Endothelial cell of umbilical vein (primary cell): ENCODE measurements at regions not wholly inside any gene's neighbourhood (a gene's known extent, or its start where the extent isn't known, plus 50 kb on each side); places are given as distances from the start of the nearest gene placed in this dataset.

ENCODE experiments used
- BruUV-seq: library from RNA; stranded (reverse); fragments of 400-500 nt; replicated peaks from 2 replicates; lab custom pipeline; 2021; lab: Mats Ljungman, UMichigan
- CTCF ChIA-PET: fragments of 300-600, 350-600 bp; sonication (Branson Sonifier 250); formaldehyde crosslinking; loops from one replicate; lab custom pipeline; 2021; ENCODE audit warnings: antibody characterized with exemption, inconsistent platforms; lab: Charles Lee
- POLR2A ChIA-PET: fragments of 300-600, 350-600 bp; sonication (Branson Sonifier 250); formaldehyde crosslinking; loops from one replicate; lab custom pipeline; 2021; ENCODE audit warnings: antibody characterized with exemption, inconsistent platforms; lab: Charles Lee
- DNase-seq: peaks from one replicate; pipeline ENCODE4 v3.0.0-alpha.2; 2011; ENCODE audit warnings: low read depth, low spot score
- FAIRE-seq: peaks from 2 replicates; lab custom pipeline; 2011; peaks lifted over from hg19 to GRCh38; lab: Jason Lieb, UNC
- H2AFZ ChIP-seq: 2 replicates; pipeline ENCODE4 v1.6.0; 2012; ENCODE audit warnings: low read depth, low read length, control low read depth, inconsistent platforms
- H3K27ac ChIP-seq: 2 replicates; pipeline ENCODE4 v1.5.1; 2011; ENCODE audit warnings: low read depth, mild to moderate bottlenecking, control low read depth, low read length, moderate library complexity; ENCODE audit not compliant: insufficient read depth
- H3K27me3 ChIP-seq, 2 experiments: 2 replicates each; pipeline versions ENCODE4 v1.6.0 to v1.6.1; 2011; ENCODE audit warnings: low read length in 2 of 2, mixed read lengths in 1 of 2; ENCODE audit not compliant: control insufficient read depth in 2 of 2, insufficient read depth in 2 of 2
- H3K36me3 ChIP-seq, 2 experiments: 2 replicates in 1 of 2; 3 replicates in 1 of 2; pipeline ENCODE4 v1.5.1; 2011; ENCODE audit warnings: low read length in 2 of 2, mild to moderate bottlenecking in 1 of 2, moderate library complexity in 1 of 2; ENCODE audit not compliant: control insufficient read depth in 2 of 2, insufficient read depth in 2 of 2; ENCODE audit errors: extremely low read depth in 1 of 2
- H3K4me1 ChIP-seq: 3 replicates; pipeline ENCODE4 v1.5.1; 2011; ENCODE audit warnings: mild to moderate bottlenecking, low read length; ENCODE audit not compliant: control insufficient read depth, insufficient read depth; ENCODE audit errors: extremely low read depth
- H3K4me2 ChIP-seq: 2 replicates; pipeline ENCODE4 v1.6.1; 2011; ENCODE audit warnings: low read length, control low read depth, mixed read lengths; ENCODE audit not compliant: insufficient read depth
- H3K4me3 ChIP-seq, 3 experiments: fragments of 200-600 bp in 1 of 3; sonication (generic), shearing (Covaris generic) in 1 of 3; replicated peaks in 1 of 3; 2 replicates each; pipeline ENCODE4 v1.5.1; 2011 to 2016; ENCODE audit warnings: control low read depth in 3 of 3, low read length in 3 of 3, mild to moderate bottlenecking in 2 of 3, inconsistent platforms in 1 of 3, low read depth in 1 of 3, moderate library complexity in 1 of 3; ENCODE audit not compliant: insufficient read depth in 1 of 3
- H3K79me2 ChIP-seq: 2 replicates; pipeline ENCODE4 v1.6.0; 2012; ENCODE audit warnings: low read length, inconsistent platforms; ENCODE audit not compliant: control insufficient read depth, insufficient read depth
- H3K9ac ChIP-seq: replicated peaks from 2 replicates; pipeline ENCODE3; 2011; ENCODE audit warnings: low read length, control low read depth; ENCODE audit not compliant: insufficient read depth; ENCODE audit errors: extremely low read depth
- H3K9me1 ChIP-seq: replicated peaks from 3 replicates; pipeline ENCODE4 v1.6.0; 2011; ENCODE audit warnings: mild to moderate bottlenecking, low read length; ENCODE audit not compliant: control insufficient read depth, insufficient read depth; ENCODE audit errors: extremely low read depth
- H3K9me3 ChIP-seq: replicated peaks from 2 replicates; pipeline ENCODE4 v1.5.1; 2012; ENCODE audit warnings: low read length, inconsistent platforms; ENCODE audit not compliant: control insufficient read depth, insufficient read depth
- H4K20me1 ChIP-seq: replicated peaks from 2 replicates; pipeline ENCODE3; 2011; ENCODE audit warnings: mild to moderate bottlenecking, low read length; ENCODE audit not compliant: control insufficient read depth, insufficient read depth; ENCODE audit errors: extremely low read depth
- CTCF ChIP-seq, 2 donors: IDR thresholded peaks; 1 replicate in 1 of 2; 2 replicates in 1 of 2; pipeline ENCODE4 v1.5.1; 2011; ENCODE audit warnings: low read length in 2 of 2, mild to moderate bottlenecking in 2 of 2, moderate library complexity in 2 of 2, control low read depth in 1 of 2, inconsistent platforms in 1 of 2, low read depth in 1 of 2; ENCODE audit not compliant: insufficient read depth in 1 of 2; ENCODE audit errors: extremely low read depth in 1 of 2
- EZH2 ChIP-seq: IDR thresholded peaks from 2 replicates; pipeline ENCODE4 v1.6.1; 2012; ENCODE audit warnings: borderline replicate concordance, low read depth, mild to moderate bottlenecking, moderate library complexity, low read length, inconsistent platforms; ENCODE audit not compliant: severe bottlenecking
- FOS ChIP-seq: IDR thresholded peaks from 2 replicates; pipeline ENCODE4 v1.6.1; 2011; ENCODE audit warnings: mild to moderate bottlenecking, low read length, moderate library complexity, borderline replicate concordance; ENCODE audit not compliant: insufficient read depth
- GATA2 ChIP-seq: IDR thresholded peaks from 2 replicates; pipeline ENCODE4 v1.7.0; 2011; ENCODE audit warnings: low read depth, mild to moderate bottlenecking, moderate library complexity, mixed read lengths, low read length; ENCODE audit not compliant: insufficient read length, insufficient read depth
- JUN ChIP-seq: IDR thresholded peaks from 2 replicates; pipeline ENCODE4 v1.6.1; 2011; ENCODE audit warnings: borderline replicate concordance, low read depth; ENCODE audit not compliant: insufficient read length, insufficient read depth
- MAX ChIP-seq: IDR thresholded peaks from 2 replicates; pipeline ENCODE4 v1.6.1; 2011; ENCODE audit not compliant: insufficient read depth, insufficient read length
- MYC ChIP-seq: IDR thresholded peaks from one replicate; pipeline ENCODE4 v1.6.1; 2011; ENCODE audit warnings: mild to moderate bottlenecking, low read depth, low read length
- POLR2AphosphoS5 ChIP-seq: IDR thresholded peaks from 2 replicates; pipeline ENCODE4 v1.6.1; 2012; ENCODE audit warnings: low read depth, mild to moderate bottlenecking, control low read depth, low read length, moderate library complexity; ENCODE audit not compliant: insufficient read depth
- dilution Hi-C: fragments of 300-500 bp; cut with MboI; formaldehyde crosslinking; loops from one replicate; pipeline ENCODE4 v1.15.0; 2019; ENCODE audit warnings: low sequenced_read_pairs; ENCODE audit not compliant: extremely low pct_ligation_motif_present
- intact Hi-C: fragments of 100-400 bp; cut with micrococcal nuclease; formaldehyde crosslinking; loops from one replicate; pipeline ENCODE4 v1.10.0; 2022

- Histone ChIP-seq H3K79me2 (no peaks in the 10 kb centered on the region), H3K9ac (no peak overlapping the region), H2AFZ (no peak overlapping the region), H3K27ac (no peak overlapping the region), H4K20me1 (no peaks in the 10 kb centered on the region), H3K4me2 (no peak overlapping the region), H3K9me1 (no peaks in the 10 kb centered on the region), H3K4me3 (no peak overlapping the region), H3K9me3 (peaks cover 5% of the 10 kb centered on the region), H3K4me1 (no peaks in the 10 kb centered on the region), H3K36me3 (no peaks in the 10 kb centered on the region), H3K27me3 (no peaks in the 10 kb centered on the region)
- DNase-seq (no peak), FAIRE-seq (no peak)
- no TSS peak for BruUV-seq
- TF ChIP-seq CTCF (IDR thresholded peaks at IDR 0.05; ENCODE audit: extremely low read depth in 1 of 2, insufficient read depth in 1 of 2, low read depth in 1 of 2, low read length in 2 of 2) (no peak), JUN (no peak)
- intact Hi-C loops: no loop called here
- POLR2A ChIA-PET: no interaction called here
- CTCF ChIA-PET: no interaction called here
- dilution Hi-C loops: no loop called here
These were observed 291.2 kb downstream of the BRINP1 start for GRCh38 chr9:119078015-119078414.

- Histone ChIP-seq H3K9me1 (no peaks in the 10 kb centered on the region), H2AFZ (no peak overlapping the region), H3K4me3 (no peak overlapping the region), H3K9ac (no peak overlapping the region), H3K27ac (no peak overlapping the region), H3K79me2 (no peaks in the 10 kb centered on the region), H3K36me3 (no peaks in the 10 kb centered on the region), H4K20me1 (no peaks in the 10 kb centered on the region), H3K4me2 (no peak overlapping the region), H3K9me3 (peaks cover 4% of the 10 kb centered on the region), H3K4me1 (no peaks in the 10 kb centered on the region), H3K27me3 (no peaks in the 10 kb centered on the region)
- DNase-seq (no peak), FAIRE-seq (no peak)
- POLR2A ChIA-PET: no interaction called here
- no peak for TF ChIP-seq POLR2AphosphoS5
- TF ChIP-seq MYC: no peak
- no peak for TF ChIP-seq MAX
- no peak for TF ChIP-seq EZH2
- no peak for TF ChIP-seq CTCF (IDR thresholded peaks at IDR 0.05; ENCODE audit: extremely low read depth in 1 of 2, insufficient read depth in 1 of 2, low read depth in 1 of 2, low read length in 2 of 2)
- TF ChIP-seq GATA2: no peak
- no peak for TF ChIP-seq JUN
- TF ChIP-seq FOS: no peak
- intact Hi-C loops: no loop called here
- no TSS peak for BruUV-seq
- dilution Hi-C loops: no loop called here
- CTCF ChIA-PET: no interaction called here
These were observed 285.6 kb downstream of the BRINP1 start for GRCh38 chr9:119083673-119084072.
